Mesenchymal stem cell (in vitro differentiated cells and primary cell): ENCODE measurements at regions not wholly inside any gene's neighbourhood (a gene's known extent, or its start where the extent isn't known, plus 50 kb on each side); places are given as distances from the start of the nearest gene placed in this dataset.

ENCODE experiments used
- DNase-seq: peaks from one replicate; pipeline ENCODE4 v3.0.0-alpha.2; 2013
- H2AFZ ChIP-seq: one replicate; pipeline ENCODE4 v1.6.1; 2013; ENCODE audit warnings: low read depth, mild to moderate bottlenecking, control low read depth, inconsistent platforms, low read length, moderate library complexity
- H2AK5ac ChIP-seq: 2 replicates; pipeline ENCODE4 v1.6.1; 2013; ENCODE audit warnings: low read length, moderate library complexity, mild to moderate bottlenecking, inconsistent platforms; ENCODE audit not compliant: severe bottlenecking
- H2BK120ac ChIP-seq: one replicate; pipeline ENCODE4 v1.6.1; 2013; ENCODE audit warnings: low read depth, mild to moderate bottlenecking, inconsistent platforms, low read length, moderate library complexity
- H2BK12ac ChIP-seq, 2 experiments: one replicate each; pipeline ENCODE4 v1.6.1; 2013; ENCODE audit warnings: inconsistent platforms in 2 of 2, low read length in 2 of 2, mild to moderate bottlenecking in 2 of 2, moderate library complexity in 2 of 2, control low read depth in 1 of 2
- H2BK15ac ChIP-seq: one replicate; pipeline ENCODE4 v1.6.1; 2013; ENCODE audit warnings: mild to moderate bottlenecking, low read depth, inconsistent platforms; ENCODE audit not compliant: poor library complexity, severe bottlenecking
- H2BK5ac ChIP-seq: 2 replicates; pipeline ENCODE4 v1.6.1; 2013; ENCODE audit warnings: low read depth, mild to moderate bottlenecking, low read length, control low read depth, inconsistent platforms; ENCODE audit not compliant: poor library complexity, severe bottlenecking
- H3K14ac ChIP-seq, 2 experiments: one replicate each; pipeline ENCODE4 v1.6.1; 2013; ENCODE audit warnings: inconsistent platforms in 2 of 2, low read length in 2 of 2, control low read depth in 1 of 2, mild to moderate bottlenecking in 1 of 2, moderate library complexity in 1 of 2
- H3K18ac ChIP-seq, 2 experiments: one replicate each; pipeline ENCODE4 v1.6.1; 2013; ENCODE audit warnings: inconsistent platforms in 2 of 2, low read length in 2 of 2, control low read depth in 1 of 2, low read depth in 1 of 2, mild to moderate bottlenecking in 1 of 2
- H3K23ac ChIP-seq, 2 experiments: one replicate each; pipeline ENCODE4 v1.6.1; 2013; ENCODE audit warnings: inconsistent platforms in 2 of 2, low read length in 2 of 2, mild to moderate bottlenecking in 2 of 2, moderate library complexity in 2 of 2, control low read depth in 1 of 2
- H3K27ac ChIP-seq: 2 replicates; pipeline ENCODE4 v1.5.1; 2013; ENCODE audit warnings: mild to moderate bottlenecking, moderate library complexity, low read length, control low read depth, inconsistent platforms; ENCODE audit not compliant: poor library complexity, severe bottlenecking
- H3K27me3 ChIP-seq, 2 experiments: 2 replicates each; pipeline versions ENCODE4 v1.6.1 to v1.7.0; 2013; ENCODE audit warnings: low read length in 2 of 2, mild to moderate bottlenecking in 2 of 2, moderate library complexity in 2 of 2, control low read depth in 1 of 2, inconsistent platforms in 1 of 2; ENCODE audit not compliant: control insufficient read depth in 1 of 2, insufficient read depth in 1 of 2
- H3K36me3 ChIP-seq, 2 experiments: 2 replicates each; pipeline versions ENCODE4 v1.6.1 to v1.7.0; 2013; ENCODE audit warnings: low read length in 2 of 2, control low read depth in 1 of 2, inconsistent platforms in 1 of 2, low read depth in 1 of 2, mild to moderate bottlenecking in 1 of 2; ENCODE audit not compliant: insufficient read depth in 2 of 2, control insufficient read depth in 1 of 2
- H3K4ac ChIP-seq, 2 experiments: one replicate each; pipeline ENCODE4 v1.6.1; 2013; ENCODE audit warnings: inconsistent platforms in 2 of 2, low read length in 2 of 2, mild to moderate bottlenecking in 2 of 2, moderate library complexity in 2 of 2, control low read depth in 1 of 2, low read depth in 1 of 2
- H3K4me1 ChIP-seq: 2 replicates; pipeline ENCODE4 v1.6.1; 2013; ENCODE audit warnings: low read depth, low read length, control low read depth; ENCODE audit not compliant: control insufficient read depth, insufficient read depth
- H3K4me2 ChIP-seq: 2 replicates; pipeline ENCODE4 v1.6.1; 2013; ENCODE audit warnings: low read length, mild to moderate bottlenecking, inconsistent platforms; ENCODE audit not compliant: poor library complexity, severe bottlenecking
- H3K4me3 ChIP-seq, 2 experiments: 2 replicates each; pipeline versions ENCODE4 v1.5.1 to v1.7.0; 2013; ENCODE audit warnings: low read length in 2 of 2, mild to moderate bottlenecking in 2 of 2, control low read depth in 1 of 2, low read depth in 1 of 2; ENCODE audit not compliant: insufficient read depth in 1 of 2
- H3K79me1 ChIP-seq: replicated peaks from 2 replicates; pipeline ENCODE4 v1.6.1; 2013; ENCODE audit warnings: mild to moderate bottlenecking, control low read depth, low read length, inconsistent platforms; ENCODE audit not compliant: poor library complexity, severe bottlenecking
- H3K9ac ChIP-seq: 2 replicates; pipeline ENCODE4 v1.7.0; 2013; ENCODE audit warnings: mild to moderate bottlenecking, low read length, moderate library complexity
- H3K9me3 ChIP-seq: 2 replicates; pipeline ENCODE4 v1.7.0; 2013; ENCODE audit warnings: mild to moderate bottlenecking, low read length; ENCODE audit not compliant: control insufficient read depth
- H4K8ac ChIP-seq: one replicate; pipeline ENCODE4 v1.6.1; 2013; ENCODE audit warnings: inconsistent platforms, mild to moderate bottlenecking, low read length, moderate library complexity
- H4K91ac ChIP-seq: one replicate; pipeline ENCODE4 v1.6.1; 2013; ENCODE audit warnings: mild to moderate bottlenecking, low read length, inconsistent platforms
- WGBS: methylation state at CpG from one replicate; pipeline ENCODE4 v1.1.7; 2013; ENCODE audit warnings: mixed read lengths; 5-methylcytosine and 5-hydroxymethylcytosine counted together

DNA sequence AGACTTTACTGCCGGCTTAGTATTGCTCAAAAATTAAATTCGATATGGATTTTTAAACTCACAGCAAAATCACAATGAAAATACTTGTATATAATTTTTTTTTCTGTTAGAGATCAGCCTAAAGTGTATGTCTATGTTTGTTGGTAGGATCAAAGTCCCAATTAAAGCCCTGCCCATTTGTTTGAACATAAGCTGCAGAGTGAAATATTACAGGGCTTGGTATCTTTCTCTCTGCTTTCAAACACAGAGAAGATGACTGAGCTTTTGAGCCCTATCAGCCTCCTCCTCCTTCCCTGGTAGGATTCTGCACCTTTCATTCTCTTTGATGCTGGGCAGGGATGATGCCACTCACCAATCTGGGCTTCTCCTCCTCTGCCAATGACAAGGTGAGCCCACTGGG, 345.4 kb downstream of the PPP1R2C start:
- no peak overlapping the region for H3K14ac ChIP-seq
- H2AK5ac ChIP-seq: no peak overlapping the region
- H4K8ac ChIP-seq: no peak overlapping the region
- WGBS: no CpG with 5 or more reads among the region's 2 CpGs
- no peak overlapping the region for H3K4me2 ChIP-seq
- H4K91ac ChIP-seq: no peak overlapping the region
- H2BK120ac ChIP-seq: no peak overlapping the region
- H3K4ac ChIP-seq: no peak overlapping the region
- no peak for DNase-seq
- H3K36me3 ChIP-seq: no peaks in the 10 kb centered on the region
- no peak overlapping the region for H3K23ac ChIP-seq
- no peak overlapping the region for H3K18ac ChIP-seq
- no peaks in the 10 kb centered on the region for H3K9me3 ChIP-seq
- H2BK15ac ChIP-seq: no peak overlapping the region
- no peaks in the 10 kb centered on the region for H3K4me1 ChIP-seq
- H2BK12ac ChIP-seq: no peak overlapping the region
- H2BK5ac ChIP-seq: no peak overlapping the region
- no peak overlapping the region for H2AFZ ChIP-seq
- no peak overlapping the region for H3K4me3 ChIP-seq
- H3K27me3 ChIP-seq: peaks cover 0 to 3% of the 10 kb centered on the region in 2 experiments
- no peak overlapping the region for H3K27ac ChIP-seq
- no peaks in the 10 kb centered on the region for H3K79me1 ChIP-seq
- H3K9ac ChIP-seq: no peak overlapping the region

- Histone ChIP-seq H3K14ac (no peak overlapping the region), H4K91ac (no peak overlapping the region), H2BK120ac (no peak overlapping the region), H3K36me3 (no peaks in the 10 kb centered on the region), H3K4ac (no peak overlapping the region), H2AK5ac (no peak overlapping the region), H2AFZ (no peak overlapping the region), H3K18ac (no peak overlapping the region), H3K4me3 (no peak overlapping the region), H4K8ac (no peak overlapping the region), H2BK15ac (no peak overlapping the region), H3K4me1 (no peaks in the 10 kb centered on the region), H3K79me1 (no peaks in the 10 kb centered on the region), H3K4me2 (no peak overlapping the region), H3K23ac (no peak overlapping the region), H3K27ac (no peak overlapping the region), H2BK5ac (no peak overlapping the region), H3K27me3 (no peaks in the 10 kb centered on the region), H3K9me3 (no peaks in the 10 kb centered on the region), H2BK12ac (no peak overlapping the region), H3K9ac (no peak overlapping the region)
- no peak for DNase-seq
- WGBS: no CpG with 5 or more reads among the region's 4 CpGs
Observed at GRCh38 chrX:42422961-42423360, 355.0 kb downstream of the PPP1R2C start.

GRCh38 chrX:42420426-42420825, 357.5 kb downstream of the PPP1R2C start:
- H2BK12ac ChIP-seq: no peak overlapping the region
- H3K27me3 ChIP-seq: no peaks in the 10 kb centered on the region
- H2AK5ac ChIP-seq: no peak overlapping the region
- H3K14ac ChIP-seq: no peak overlapping the region
- H4K91ac ChIP-seq: no peak overlapping the region
- no peaks in the 10 kb centered on the region for H3K4me1 ChIP-seq
- no peak for DNase-seq
- H4K8ac ChIP-seq: no peak overlapping the region
- no peak overlapping the region for H3K4me2 ChIP-seq
- no peak overlapping the region for H2BK120ac ChIP-seq
- H3K9me3 ChIP-seq: no peaks in the 10 kb centered on the region
- WGBS: 73% methylated on average over 2 of the region's 4 CpGs
- H3K36me3 ChIP-seq: no peaks in the 10 kb centered on the region
- H3K79me1 ChIP-seq: no peaks in the 10 kb centered on the region
- H3K4me3 ChIP-seq: no peak overlapping the region
- H3K4ac ChIP-seq: no peak overlapping the region
- H2BK5ac ChIP-seq: no peak overlapping the region
- H2BK15ac ChIP-seq: no peak overlapping the region
- H3K9ac ChIP-seq: no peak overlapping the region
- no peak overlapping the region for H3K18ac ChIP-seq
- H2AFZ ChIP-seq: no peak overlapping the region
- no peak overlapping the region for H3K23ac ChIP-seq
- H3K27ac ChIP-seq: no peak overlapping the region

- H2AK5ac ChIP-seq: no peak overlapping the region
- no peak overlapping the region for H3K18ac ChIP-seq
- H4K8ac ChIP-seq: no peak overlapping the region
- H3K79me1 ChIP-seq: no peaks in the 10 kb centered on the region
- no peak overlapping the region for H2BK5ac ChIP-seq
- 69% methylated on average over 2 of the region's 2 CpGs for WGBS
- H3K36me3 ChIP-seq: no peaks in the 10 kb centered on the region
- no peak overlapping the region for H2BK120ac ChIP-seq
- H3K14ac ChIP-seq: no peak overlapping the region
- H3K4me2 ChIP-seq: no peak overlapping the region
- no peak overlapping the region for H3K4ac ChIP-seq
- no peak for DNase-seq
- H3K9me3 ChIP-seq: peaks cover 6% of the 10 kb centered on the region
- H3K4me3 ChIP-seq: no peak overlapping the region
- no peaks in the 10 kb centered on the region for H3K4me1 ChIP-seq
- no peaks in the 10 kb centered on the region for H3K27me3 ChIP-seq
- H4K91ac ChIP-seq: no peak overlapping the region
- no peak overlapping the region for H3K9ac ChIP-seq
- H2BK15ac ChIP-seq: no peak overlapping the region
- no peak overlapping the region for H2AFZ ChIP-seq
- no peak overlapping the region for H3K23ac ChIP-seq
- no peak overlapping the region for H3K27ac ChIP-seq
- no peak overlapping the region for H2BK12ac ChIP-seq
Observed at GRCh38 chrX:42415636-42416035, 362.3 kb downstream of the PPP1R2C start.
